ENCODE measurements at regions not wholly inside any gene's neighbourhood (a gene's known extent, or its start where the extent isn't known, plus 50 kb on each side); places are given as distances from the start of the nearest gene placed in this dataset.

GRCh38 chr6:120945905-120946594 lies 388.2 kb downstream of the TBC1D32 start:
- TF ChIP-seq CTCF (IDR thresholded peaks at IDR 0.05): no peak
- no peak for TF ChIP-seq EP300 (IDR thresholded peaks at IDR 0.05)
- TF ChIP-seq POLR2A (IDR thresholded peaks at IDR 0.05): no peak
- no peak for TF ChIP-seq POLR2AphosphoS5 (IDR thresholded peaks at IDR 0.05)

Data from sigmoid colon (tissue), 4 donors.